ENCODE measurements at regions not wholly inside any gene's neighbourhood (a gene's known extent, or its start where the extent isn't known, plus 50 kb on each side); places are given as distances from the start of the nearest gene placed in this dataset.
A peak's percentile ranks its signal among the peaks of the same experiment; 100 is the strongest.

GRCh38 chr2:40550085-40550484 is 98.2 kb upstream of the SLC8A1 start:
- no peaks in the 10 kb centered on the region for H3K79me1 ChIP-seq (ENCODE audit: low read depth, low read length)
- H2BK120ac ChIP-seq (ENCODE audit: low read depth, low read length): no peak overlapping the region
- no peak overlapping the region for H3K4me2 ChIP-seq (ENCODE audit: insufficient read depth, low read length, poor library complexity, severe bottlenecking)
- no peak overlapping the region for H3K18ac ChIP-seq (ENCODE audit: low read length)
- H3K4ac ChIP-seq (ENCODE audit: low read length): no peak overlapping the region
- H3K27ac ChIP-seq (replicated peaks; ENCODE audit: low read length): no peak overlapping the region
- H2BK15ac ChIP-seq (ENCODE audit: low read length): no peak overlapping the region
- H3K4me3 ChIP-seq (ENCODE audit: low read length in 2 of 2): no peak overlapping the region
- no CpG with 5 or more reads among the region's 1 CpG for WGBS, 2 donors (ENCODE audit: extremely low coverage in 2 of 2, insufficient read length in 2 of 2, insufficient replicate concordance in 1 of 2)
- H3K14ac ChIP-seq (ENCODE audit: low read length): no peak overlapping the region
- no peak overlapping the region for H2BK5ac ChIP-seq (ENCODE audit: low read length)
- no peak for DNase-seq (ENCODE audit: low spot score)
- H3K23ac ChIP-seq (ENCODE audit: low read depth, low read length, poor library complexity): no peak overlapping the region
- H3K36me3 ChIP-seq (replicated peaks in 1 of 2; ENCODE audit: control insufficient read depth in 2 of 2, insufficient read depth in 2 of 2, low read length in 2 of 2): no peaks in the 10 kb centered on the region
- H2AFZ ChIP-seq (ENCODE audit: low read length): no peak overlapping the region
- no peaks in the 10 kb centered on the region for H3K27me3 ChIP-seq (ENCODE audit: control insufficient read depth in 3 of 3, insufficient read depth in 3 of 3, low read depth in 1 of 3, low read length in 3 of 3)
- H3K9me3 ChIP-seq (replicated peaks in 1 of 2; ENCODE audit: control insufficient read depth in 2 of 2, insufficient read depth in 1 of 2, low read depth in 1 of 2, low read length in 2 of 2): no peaks in the 10 kb centered on the region
- H2AK5ac ChIP-seq (ENCODE audit: low read depth, low read length): no peak overlapping the region
- no peak overlapping the region for H4K91ac ChIP-seq (ENCODE audit: low read depth, low read length, poor library complexity)
- H4K8ac ChIP-seq (ENCODE audit: low read depth, low read length): no peak overlapping the region
- no peaks in the 10 kb centered on the region for H3K4me1 ChIP-seq (ENCODE audit: control insufficient read depth in 2 of 2, insufficient read depth in 1 of 2, low read depth in 1 of 2, low read length in 2 of 2)
- no peak overlapping the region for H3K9ac ChIP-seq (ENCODE audit: low read depth, low read length, poor library complexity)
- no peak overlapping the region for H2BK12ac ChIP-seq (ENCODE audit: low read length)

- H4K8ac ChIP-seq (ENCODE audit: low read depth, low read length): no peak overlapping the region
- no peak overlapping the region for H2BK15ac ChIP-seq (ENCODE audit: low read length)
- no peak overlapping the region for H3K9ac ChIP-seq (ENCODE audit: low read depth, low read length, poor library complexity)
- H3K27me3 ChIP-seq (ENCODE audit: control insufficient read depth in 3 of 3, insufficient read depth in 3 of 3, low read depth in 1 of 3, low read length in 3 of 3): no peaks in the 10 kb centered on the region
- H2BK12ac ChIP-seq (ENCODE audit: low read length): no peak overlapping the region
- H3K14ac ChIP-seq (ENCODE audit: low read length): no peak overlapping the region
- H3K9me3 ChIP-seq (replicated peaks in 1 of 2; ENCODE audit: control insufficient read depth in 2 of 2, insufficient read depth in 1 of 2, low read depth in 1 of 2, low read length in 2 of 2): no peaks in the 10 kb centered on the region
- H2BK120ac ChIP-seq (ENCODE audit: low read depth, low read length): no peak overlapping the region
- H2BK5ac ChIP-seq (ENCODE audit: low read length): no peak overlapping the region
- H4K91ac ChIP-seq (ENCODE audit: low read depth, low read length, poor library complexity): no peak overlapping the region
- H3K4me1 ChIP-seq (ENCODE audit: control insufficient read depth in 2 of 2, insufficient read depth in 1 of 2, low read depth in 1 of 2, low read length in 2 of 2): no peaks in the 10 kb centered on the region
- no peak overlapping the region for H3K18ac ChIP-seq (ENCODE audit: low read length)
- H3K4me3 ChIP-seq (ENCODE audit: low read length in 2 of 2): no peak overlapping the region
- H2AK5ac ChIP-seq (ENCODE audit: low read depth, low read length): no peak overlapping the region
- H2AFZ ChIP-seq (ENCODE audit: low read length): no peak overlapping the region
- no peak for DNase-seq (ENCODE audit: low spot score)
- no peak overlapping the region for H3K4me2 ChIP-seq (ENCODE audit: insufficient read depth, low read length, poor library complexity, severe bottlenecking)
- H3K4ac ChIP-seq (ENCODE audit: low read length): no peak overlapping the region
- WGBS, 2 donors (ENCODE audit: extremely low coverage in 2 of 2, insufficient read length in 2 of 2, insufficient replicate concordance in 1 of 2): no CpG with 5 or more reads among the region's 3 CpGs
- H3K79me1 ChIP-seq (ENCODE audit: low read depth, low read length): no peaks in the 10 kb centered on the region
- no peaks in the 10 kb centered on the region for H3K36me3 ChIP-seq (replicated peaks in 1 of 2; ENCODE audit: control insufficient read depth in 2 of 2, insufficient read depth in 2 of 2, low read length in 2 of 2)
- H3K27ac ChIP-seq (replicated peaks; ENCODE audit: low read length): no peak overlapping the region
- H3K23ac ChIP-seq (ENCODE audit: low read depth, low read length, poor library complexity): no peak overlapping the region
Observed at GRCh38 chr2:40551081-40551480, 99.2 kb upstream of the SLC8A1 start.

GRCh38 chr2:40554665-40555294 is 102.9 kb upstream of the SLC8A1 start:
- Histone ChIP-seq H2BK120ac (ENCODE audit: low read depth, low read length) (no peak overlapping the region), H4K91ac (ENCODE audit: low read depth, low read length, poor library complexity) (no peak overlapping the region), H3K4me2 (ENCODE audit: insufficient read depth, low read length, poor library complexity, severe bottlenecking) (no peak overlapping the region), H3K36me3 (replicated peaks in 1 of 2; ENCODE audit: control insufficient read depth in 2 of 2, insufficient read depth in 2 of 2, low read length in 2 of 2) (no peaks in the 10 kb centered on the region), H3K14ac (ENCODE audit: low read length) (no peak overlapping the region), H3K4ac (ENCODE audit: low read length) (no peak overlapping the region), H3K9me3 (replicated peaks in 1 of 2; ENCODE audit: control insufficient read depth in 2 of 2, insufficient read depth in 1 of 2, low read depth in 1 of 2, low read length in 2 of 2) (no peaks in the 10 kb centered on the region), H3K79me1 (ENCODE audit: low read depth, low read length) (no peaks in the 10 kb centered on the region), H2AK5ac (ENCODE audit: low read depth, low read length) (no peak overlapping the region), H2BK5ac (ENCODE audit: low read length) (no peak overlapping the region), H3K4me3 (ENCODE audit: low read length in 2 of 2) (no peak overlapping the region), H3K27ac (replicated peaks; ENCODE audit: low read length) (no peak overlapping the region), H3K23ac (ENCODE audit: low read depth, low read length, poor library complexity) (no peak overlapping the region), H3K27me3 (ENCODE audit: control insufficient read depth in 3 of 3, insufficient read depth in 3 of 3, low read depth in 1 of 3, low read length in 3 of 3) (no peaks in the 10 kb centered on the region), H2BK12ac (ENCODE audit: low read length) (no peak overlapping the region), H2BK15ac (ENCODE audit: low read length) (no peak overlapping the region), H3K4me1 (ENCODE audit: control insufficient read depth in 2 of 2, insufficient read depth in 1 of 2, low read depth in 1 of 2, low read length in 2 of 2) (no peaks in the 10 kb centered on the region), H3K9ac (ENCODE audit: low read depth, low read length, poor library complexity) (no peak overlapping the region), H4K8ac (ENCODE audit: low read depth, low read length) (no peak overlapping the region), H2AFZ (ENCODE audit: low read length) (no peak overlapping the region), H3K18ac (ENCODE audit: low read length) (no peak overlapping the region)
- WGBS, 2 donors (ENCODE audit: extremely low coverage in 2 of 2, insufficient read length in 2 of 2, insufficient replicate concordance in 1 of 2): no CpG with 5 or more reads among the region's 5 CpGs
- DNase-seq (ENCODE audit: low spot score): peak; percentile 54

GRCh38 chr2:40556293-40556692 is 104.4 kb upstream of the SLC8A1 start:
- Histone ChIP-seq H3K9ac (ENCODE audit: low read depth, low read length, poor library complexity) (no peak overlapping the region), H3K23ac (ENCODE audit: low read depth, low read length, poor library complexity) (no peak overlapping the region), H3K27me3 (ENCODE audit: control insufficient read depth in 3 of 3, insufficient read depth in 3 of 3, low read depth in 1 of 3, low read length in 3 of 3) (no peaks in the 10 kb centered on the region), H2BK120ac (ENCODE audit: low read depth, low read length) (no peak overlapping the region), H3K18ac (ENCODE audit: low read length) (no peak overlapping the region), H4K8ac (ENCODE audit: low read depth, low read length) (no peak overlapping the region), H2BK12ac (ENCODE audit: low read length) (no peak overlapping the region), H2AK5ac (ENCODE audit: low read depth, low read length) (no peak overlapping the region), H3K4ac (ENCODE audit: low read length) (no peak overlapping the region), H4K91ac (ENCODE audit: low read depth, low read length, poor library complexity) (no peak overlapping the region), H2BK15ac (ENCODE audit: low read length) (no peak overlapping the region), H3K27ac (replicated peaks; ENCODE audit: low read length) (no peak overlapping the region), H3K4me1 (ENCODE audit: control insufficient read depth in 2 of 2, insufficient read depth in 1 of 2, low read depth in 1 of 2, low read length in 2 of 2) (no peaks in the 10 kb centered on the region), H2AFZ (ENCODE audit: low read length) (peak overlapping the region; percentile 32), H3K79me1 (ENCODE audit: low read depth, low read length) (no peaks in the 10 kb centered on the region), H3K4me3 (ENCODE audit: low read length in 2 of 2) (no peak overlapping the region), H3K9me3 (replicated peaks in 1 of 2; ENCODE audit: control insufficient read depth in 2 of 2, insufficient read depth in 1 of 2, low read depth in 1 of 2, low read length in 2 of 2) (no peaks in the 10 kb centered on the region), H3K36me3 (replicated peaks in 1 of 2; ENCODE audit: control insufficient read depth in 2 of 2, insufficient read depth in 2 of 2, low read length in 2 of 2) (no peaks in the 10 kb centered on the region), H2BK5ac (ENCODE audit: low read length) (no peak overlapping the region), H3K4me2 (ENCODE audit: insufficient read depth, low read length, poor library complexity, severe bottlenecking) (no peak overlapping the region), H3K14ac (ENCODE audit: low read length) (no peak overlapping the region)
- WGBS, 2 donors (ENCODE audit: extremely low coverage in 2 of 2, insufficient read length in 2 of 2, insufficient replicate concordance in 1 of 2): no CpG with 5 or more reads among the region's 2 CpGs
- no peak for DNase-seq (ENCODE audit: low spot score)
